Aorta (tissue), 5 donors: ENCODE measurements at regions not wholly inside any gene's neighbourhood (a gene's known extent, or its start where the extent isn't known, plus 50 kb on each side); places are given as distances from the start of the nearest gene placed in this dataset.
"Not testable (repeated sequence)": the region's sequence is repeated elsewhere in the genome, so short reads cannot be mapped to it uniquely, and the experiment has no call there.

Source experiments
- ATAC-seq: fragments of 200-7000 bp; cut with Tn5 transposase; one replicate; pipeline ENCODE4 v1.9.1; 2022; ENCODE audit warnings: moderate library complexity; ENCODE audit not compliant: low FRiP score
- DNase-seq, 2 donors: peaks; one replicate each; pipeline ENCODE4 v3.0.0-alpha.2; 2020
- H3K27ac ChIP-seq, 2 donors: one replicate each; pipeline ENCODE4 v1.5.1; 2013; ENCODE audit warnings: low read length in 2 of 2, mild to moderate bottlenecking in 2 of 2, moderate library complexity in 2 of 2, control low read depth in 1 of 2, inconsistent platforms in 1 of 2, low read depth in 1 of 2
- H3K27me3 ChIP-seq, 2 donors: one replicate each; pipeline ENCODE4 v1.6.1; 2013; ENCODE audit warnings: control low read depth in 1 of 2, low read length in 1 of 2, mild to moderate bottlenecking in 1 of 2, moderate library complexity in 1 of 2; ENCODE audit not compliant: insufficient read depth in 2 of 2, control insufficient read depth in 1 of 2
- H3K36me3 ChIP-seq, 2 donors: one replicate each; pipeline ENCODE4 v1.6.1; 2013; ENCODE audit warnings: control low read depth in 1 of 2, low read length in 1 of 2, mild to moderate bottlenecking in 1 of 2; ENCODE audit not compliant: insufficient read depth in 2 of 2, control insufficient read depth in 1 of 2
- H3K4me1 ChIP-seq, 2 donors: one replicate each; pipeline ENCODE4 v1.6.1; 2013; ENCODE audit warnings: low read length in 2 of 2, control low read depth in 1 of 2, mild to moderate bottlenecking in 1 of 2, moderate library complexity in 1 of 2; ENCODE audit not compliant: insufficient read depth in 2 of 2, control insufficient read depth in 1 of 2
- H3K4me3 ChIP-seq, 2 donors: one replicate each; pipeline ENCODE4 v1.5.1; 2013; ENCODE audit warnings: low read length in 2 of 2, control low read depth in 1 of 2, mild to moderate bottlenecking in 1 of 2
- H3K9me3 ChIP-seq: one replicate; pipeline ENCODE4 v1.6.1; 2013; ENCODE audit warnings: mild to moderate bottlenecking, low read length; ENCODE audit not compliant: control insufficient read depth
- WGBS, 2 donors: extraction: QIAGEN DNeasy Blood & Tissue Kit; methylation state at CpG; one replicate each; pipeline ENCODE4 v1.1.7; 2013; 5-methylcytosine and 5-hydroxymethylcytosine counted together
- intact Hi-C, 2 donors: fragments of 100-400 bp; cut with DNase I; formaldehyde crosslinking; loops; one replicate each; pipeline versions ENCODE4 v1.14.2 to v1.15.0; 2022
- donor health status: healthy with polysubstance abuse.
- donor health status: Bipolar disorder and iron deficiency.
- donor health status: DM: no; HTN: no; CAD: no.
- donor health status: DM: no; HTN: no; CAD: no.
- donor health status: DM: yes; HTN: yes; CAD: no.

DNA sequence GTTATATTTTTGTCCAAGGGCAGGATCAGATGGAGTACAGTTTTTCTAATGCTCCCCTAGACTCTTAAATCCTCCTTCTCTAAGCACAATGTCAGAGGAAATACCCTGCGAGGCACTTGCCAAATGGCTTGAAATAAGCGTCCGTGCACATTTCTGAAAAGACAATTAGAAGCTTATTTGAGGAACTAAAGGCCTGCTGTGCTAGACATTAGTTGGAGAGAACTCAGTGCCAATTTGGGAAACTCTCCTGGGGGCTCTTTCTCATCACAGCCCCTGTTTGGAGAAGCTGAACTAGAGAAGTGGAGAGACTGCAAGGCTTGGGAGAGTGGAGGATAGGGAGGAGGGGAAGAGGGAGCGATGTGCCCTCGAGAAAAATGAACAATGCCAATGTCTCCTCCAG lies 247.6 kb upstream of the C2CD4B start:
- no peaks in the 10 kb centered on the region for H3K9me3 ChIP-seq
- ATAC-seq (no peak), DNase-seq (no peak)
- H3K36me3 ChIP-seq, result no peaks in the 10 kb centered on the region
- WGBS, 2 donors, result 30 to 31% methylated on average over 5 of the region's 5 CpGs
- H3K4me1 ChIP-seq, result peaks cover 11 to 30% of the 10 kb centered on the region in 2 donors
- no peak overlapping the region for H3K4me3 ChIP-seq
- intact Hi-C loops, result loop anchor here in 1 of 2 donors (5.0 kb wide), 1 partner anchor 40 kb away; no protein-coding TSS in a partner anchor
- no peak overlapping the region for H3K27ac ChIP-seq
- no peaks in the 10 kb centered on the region for H3K27me3 ChIP-seq

GRCh38 chr15:62413153-62413552 lies 248.1 kb upstream of the C2CD4B start:
- intact Hi-C loops, result loop anchor here in 1 of 2 donors (5.0 kb wide), 1 partner anchor 39 kb away; no protein-coding TSS in a partner anchor
- DNase-seq (no peak), ATAC-seq (no peak)
- Histone ChIP-seq H3K4me3 (no peak overlapping the region), H3K27me3 (no peaks in the 10 kb centered on the region), H3K4me1 (peaks cover 11 to 34% of the 10 kb centered on the region in 2 donors), H3K9me3 (no peaks in the 10 kb centered on the region), H3K36me3 (no peaks in the 10 kb centered on the region), H3K27ac (no peak overlapping the region)
- WGBS, 2 donors, result 56 to 61% methylated on average over 5 of the region's 5 CpGs

- no peak for ATAC-seq
- Histone ChIP-seq H3K4me1 (peaks cover 11 to 34% of the 10 kb centered on the region in 2 donors), H3K4me3 (no peak overlapping the region), H3K9me3 (no peaks in the 10 kb centered on the region), H3K27me3 (no peaks in the 10 kb centered on the region), H3K27ac (no peak overlapping the region), H3K36me3 (no peaks in the 10 kb centered on the region)
- no peak for DNase-seq
- intact Hi-C loops, result loop anchor here in 1 of 2 donors (5.0 kb wide), 1 partner anchor 39 kb away; no protein-coding TSS in a partner anchor
Observed at GRCh38 chr15:62413786-62414185, 248.7 kb upstream of the C2CD4B start.

DNA sequence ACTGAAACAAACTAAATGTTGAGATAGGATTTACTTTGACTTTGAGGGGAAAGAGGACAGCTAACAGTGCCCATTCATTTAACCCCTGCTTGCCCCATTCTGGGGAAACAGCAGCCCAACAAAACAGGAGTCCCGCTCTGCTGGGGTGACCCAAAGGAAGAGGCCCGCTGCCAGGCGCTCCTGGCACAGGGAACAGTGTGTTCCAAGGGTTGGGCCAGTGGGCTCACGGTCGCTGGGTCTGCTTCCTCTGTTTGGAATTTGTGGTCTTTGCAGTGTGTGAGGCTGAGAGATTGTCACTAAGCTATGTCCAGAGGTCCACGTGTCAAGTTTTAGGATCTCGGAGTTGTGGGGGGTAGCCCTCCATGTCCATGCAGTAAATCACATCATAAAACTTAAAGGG lies 250.4 kb upstream of the C2CD4B start:
- no peaks in the 10 kb centered on the region for H3K27me3 ChIP-seq
- intact Hi-C loops, result loop anchor here in 1 of 2 donors (5.0 kb wide), 1 partner anchor 37 kb away; no protein-coding TSS in a partner anchor
- 7 to 16% methylated on average over 7 of the region's 7 CpGs for WGBS, 2 donors
- H3K27ac ChIP-seq, result peak overlapping the region in 1 of 2 donors; percentile 59
- DNase-seq, result peak in 1 of 2 donors; percentile 80
- no peaks in the 10 kb centered on the region for H3K9me3 ChIP-seq
- no peak for ATAC-seq
- no peak overlapping the region for H3K4me3 ChIP-seq
- H3K4me1 ChIP-seq, result peaks cover 11 to 34% of the 10 kb centered on the region in 2 donors
- no peaks in the 10 kb centered on the region for H3K36me3 ChIP-seq

GRCh38 chr15:62416526-62416925 lies 251.4 kb upstream of the C2CD4B start:
- H3K27ac ChIP-seq, result peak overlapping the region; percentile 61 to 83
- 41 to 42% methylated on average over 3 of the region's 3 CpGs for WGBS, 2 donors
- no peak for DNase-seq
- H3K4me3 ChIP-seq, result no peak overlapping the region
- intact Hi-C loops, result loop anchor here in 1 of 2 donors (5.0 kb wide), 1 partner anchor 36 kb away; no protein-coding TSS in a partner anchor
- no peaks in the 10 kb centered on the region for H3K36me3 ChIP-seq
- no peaks in the 10 kb centered on the region for H3K27me3 ChIP-seq
- no peak for ATAC-seq
- no peaks in the 10 kb centered on the region for H3K9me3 ChIP-seq
- H3K4me1 ChIP-seq, result peaks cover 9 to 34% of the 10 kb centered on the region in 2 donors

GRCh38 chr15:62417439-62417838 lies 252.4 kb upstream of the C2CD4B start:
- Histone ChIP-seq H3K36me3 (no peaks in the 10 kb centered on the region), H3K4me3 (no peak overlapping the region), H3K27ac (peak overlapping the region; percentile 28 to 61), H3K9me3 (no peaks in the 10 kb centered on the region), H3K27me3 (no peaks in the 10 kb centered on the region), H3K4me1 (peaks cover 4 to 34% of the 10 kb centered on the region in 2 donors)
- intact Hi-C loops, result loop anchor here in 1 of 2 donors (5.0 kb wide), 1 partner anchor 35 kb away; no protein-coding TSS in a partner anchor
- DNase-seq, result no peak
- 4 to 6% methylated on average over 3 of the region's 3 CpGs for WGBS, 2 donors
- ATAC-seq, result no peak

- H3K9me3 ChIP-seq, H3K4me3 ChIP-seq, H3K36me3 ChIP-seq, DNase-seq, ATAC-seq, H3K27me3 ChIP-seq: not testable (repeated sequence)
- peak overlapping the region in 1 of 2 donors; percentile 15 for H3K27ac ChIP-seq
- intact Hi-C loops, result loop anchor here in 1 of 2 donors (5.0 kb wide), 1 partner anchor 34 kb away; no protein-coding TSS in a partner anchor
- peaks cover 3 to 27% of the 10 kb centered on the region in 2 donors for H3K4me1 ChIP-seq
- 90 to 96% methylated on average over 3 of the region's 3 CpGs for WGBS, 2 donors
Observed at GRCh38 chr15:62418496-62418895, 253.4 kb upstream of the C2CD4B start.

DNA sequence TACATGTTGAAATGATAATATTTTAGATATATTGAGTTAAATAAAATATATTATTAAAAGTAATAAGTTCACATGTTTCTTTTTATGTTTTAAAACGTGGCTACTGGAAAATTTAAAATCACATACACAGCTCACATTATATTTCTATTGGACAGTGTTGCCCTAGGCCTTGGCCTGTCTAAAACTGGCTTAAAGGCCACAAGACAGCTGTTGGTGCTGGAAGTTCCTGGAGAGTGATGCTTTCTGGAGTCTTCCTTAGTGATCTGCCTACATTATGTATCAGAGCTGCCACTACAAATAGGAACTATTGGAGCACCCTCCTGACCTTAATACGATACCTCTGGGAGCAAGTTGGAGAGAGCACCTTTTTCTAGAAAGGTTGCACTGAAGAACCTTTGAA lies 254.1 kb upstream of the C2CD4B start:
- Histone ChIP-seq H3K27ac (peak overlapping the region; percentile 33 to 45), H3K4me1 (peaks cover 0 to 23% of the 10 kb centered on the region in 2 donors), H3K9me3 (no peaks in the 10 kb centered on the region), H3K4me3 (no peak overlapping the region), H3K36me3 (peaks cover 0 to 2% of the 10 kb centered on the region in 2 donors), H3K27me3 (no peaks in the 10 kb centered on the region)
- ATAC-seq, result no peak
- intact Hi-C loops, result loop anchor here in 1 of 2 donors (5.0 kb wide), 1 partner anchor 33 kb away; no protein-coding TSS in a partner anchor
- DNase-seq, result no peak
- WGBS, 2 donors, result 72 to 75% methylated on average over 2 of the region's 2 CpGs

GRCh38 chr15:62420371-62420770 lies 255.3 kb upstream of the C2CD4B start:
- ATAC-seq, H3K9me3 ChIP-seq, H3K36me3 ChIP-seq, intact Hi-C loops, DNase-seq, H3K27me3 ChIP-seq, H3K4me3 ChIP-seq: not testable (repeated sequence)
- Histone ChIP-seq H3K4me1 (peaks cover 0 to 16% of the 10 kb centered on the region in 2 donors), H3K27ac (peak overlapping the region in 1 of 2 donors; percentile 64)
- 23 to 37% methylated on average over 6 of the region's 6 CpGs for WGBS, 2 donors
